HEK293 (cell line): ENCODE measurements at regions not wholly inside any gene's neighbourhood (a gene's known extent, or its start where the extent isn't known, plus 50 kb on each side); places are given as distances from the start of the nearest gene placed in this dataset.

Source experiments
- ATF2 ChIP-seq: fragments of 450-650 bp; formaldehyde crosslinking; IDR thresholded peaks from 2 replicates; pipeline ENCODE4 v1.5.1; 2016; ENCODE audit warnings: missing biosample characterization, missing genetic modification characterization, low read depth
- HOXC10 ChIP-seq: sonication (generic); formaldehyde crosslinking; IDR thresholded peaks from 2 replicates; pipeline ENCODE4 v1.8.1; 2023; ENCODE audit warnings: mild to moderate bottlenecking, missing genetic modification reagents
- TCF7L2 ChIP-seq: IDR thresholded peaks from 2 replicates; pipeline ENCODE4 v1.6.1; 2011; ENCODE audit warnings: low read depth, mild to moderate bottlenecking, inconsistent platforms, low read length, moderate library complexity, borderline replicate concordance
- ZBTB7A ChIP-seq: fragments of 450-650 bp; formaldehyde crosslinking; IDR thresholded peaks from 2 replicates; pipeline ENCODE4 v1.5.1; 2016; ENCODE audit warnings: low read depth, missing biosample characterization, missing genetic modification characterization
- ZNF19 ChIP-seq: fragments of 450-650 bp; formaldehyde crosslinking; IDR thresholded peaks from 2 replicates; pipeline ENCODE4; 2016; ENCODE audit warnings: missing biosample characterization, missing genetic modification characterization, low read depth
- ZNF23 ChIP-seq: fragments of 450-650 bp; formaldehyde crosslinking; IDR thresholded peaks from 2 replicates; pipeline ENCODE4 v1.5.1; 2016; ENCODE audit warnings: missing biosample characterization, missing genetic modification characterization, borderline replicate concordance
- ZNF24 ChIP-seq: fragments of 450-650 bp; formaldehyde crosslinking; IDR thresholded peaks from 2 replicates; pipeline ENCODE4 v1.5.1; 2016; ENCODE audit warnings: missing biosample characterization, missing genetic modification characterization
- ZNF362 ChIP-seq: fragments of 450-650 bp; formaldehyde crosslinking; IDR thresholded peaks from 2 replicates; pipeline ENCODE4 v1.5.1; 2016; ENCODE audit warnings: missing biosample characterization, missing genetic modification characterization
- ZNF596 ChIP-seq: fragments of 450-650 bp; IDR thresholded peaks from 2 replicates; pipeline ENCODE4 v1.5.0; 2018; ENCODE audit warnings: missing biosample characterization, mild to moderate bottlenecking, missing genetic modification characterization, moderate library complexity
- ZNF660 ChIP-seq: fragments of 450-650 bp; IDR thresholded peaks from 2 replicates; pipeline ENCODE4 v1.5.1; 2018; ENCODE audit warnings: missing biosample characterization, mild to moderate bottlenecking, missing genetic modification characterization
- TF ChIP-seq, protein P1 (sequence below): fragments of 450-650 bp; formaldehyde crosslinking; IDR thresholded peaks from 2 replicates; pipeline ENCODE4 v1.5.1; 2016; ENCODE audit warnings: missing biosample characterization, missing genetic modification characterization

DNA sequence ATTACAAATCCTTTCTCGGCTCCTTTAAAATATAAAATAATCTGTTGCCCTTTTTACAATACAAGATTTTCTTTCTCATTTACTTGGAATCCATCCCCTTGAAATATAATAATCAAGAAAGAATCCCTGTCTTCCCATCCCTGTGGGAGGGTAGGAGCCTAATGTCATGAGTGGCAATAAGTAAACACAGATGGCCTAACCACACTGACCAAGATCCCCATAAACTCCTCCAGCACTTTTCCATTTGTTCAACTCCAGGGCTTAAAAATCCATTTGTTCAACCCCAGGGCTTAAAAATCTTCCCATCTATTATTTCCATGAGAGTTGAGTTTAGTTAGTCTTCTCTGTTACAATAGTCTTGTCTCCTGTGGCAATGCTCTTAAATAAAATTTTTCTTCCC lies 297.6 kb downstream of the CDH7 start:
- TF ChIP-seq ZNF362 (no peak), HOXC10 (CRISPR knock-in tag) (no peak), TCF7L2 (no peak), ZNF24 (no peak), ATF2 (no peak), ZNF596 (tag by site-specific recombination) (no peak), ZNF660 (tag by site-specific recombination) (no peak), ZBTB7A (tag by site-specific recombination) (no peak), ZNF23 (tag by site-specific recombination) (no peak), ZNF19 (tag by site-specific recombination) (no peak)
- TF ChIP-seq, protein P1, sequence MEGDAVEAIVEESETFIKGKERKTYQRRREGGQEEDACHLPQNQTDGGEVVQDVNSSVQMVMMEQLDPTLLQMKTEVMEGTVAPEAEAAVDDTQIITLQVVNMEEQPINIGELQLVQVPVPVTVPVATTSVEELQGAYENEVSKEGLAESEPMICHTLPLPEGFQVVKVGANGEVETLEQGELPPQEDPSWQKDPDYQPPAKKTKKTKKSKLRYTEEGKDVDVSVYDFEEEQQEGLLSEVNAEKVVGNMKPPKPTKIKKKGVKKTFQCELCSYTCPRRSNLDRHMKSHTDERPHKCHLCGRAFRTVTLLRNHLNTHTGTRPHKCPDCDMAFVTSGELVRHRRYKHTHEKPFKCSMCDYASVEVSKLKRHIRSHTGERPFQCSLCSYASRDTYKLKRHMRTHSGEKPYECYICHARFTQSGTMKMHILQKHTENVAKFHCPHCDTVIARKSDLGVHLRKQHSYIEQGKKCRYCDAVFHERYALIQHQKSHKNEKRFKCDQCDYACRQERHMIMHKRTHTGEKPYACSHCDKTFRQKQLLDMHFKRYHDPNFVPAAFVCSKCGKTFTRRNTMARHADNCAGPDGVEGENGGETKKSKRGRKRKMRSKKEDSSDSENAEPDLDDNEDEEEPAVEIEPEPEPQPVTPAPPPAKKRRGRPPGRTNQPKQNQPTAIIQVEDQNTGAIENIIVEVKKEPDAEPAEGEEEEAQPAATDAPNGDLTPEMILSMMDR (tag by site-specific recombination) = no peak
